GM12878 (cell line): ENCODE measurements at regions not wholly inside any gene's neighbourhood (a gene's known extent, or its start where the extent isn't known, plus 50 kb on each side); places are given as distances from the start of the nearest gene placed in this dataset.

Experiments used
- ATAC-seq: fragments of 200-7000 bp; cut with Tn5 transposase; 3 replicates; pipeline ENCODE4 v1.9.1; 2020; ENCODE audit warnings: mild to moderate bottlenecking, moderate library complexity
- BruUV-seq: library from RNA; stranded (reverse); fragments of 400-500 nt; replicated peaks from 2 replicates; lab custom pipeline; 2021; lab: Mats Ljungman, UMichigan
- CTCF ChIA-PET: fragments of 300-600 bp; sonication (Branson Sonifier 250); formaldehyde crosslinking; extraction: SDS; loops from one replicate; lab custom pipeline; 2021; ENCODE audit warnings: inconsistent platforms; lab: Yijun Ruan, JAX
- POLR2A ChIA-PET: fragments of 350-600 bp; formaldehyde crosslinking; extraction: SDS; loops from one replicate; lab custom pipeline; 2021; ENCODE audit warnings: inconsistent platforms; lab: Charles Lee
- RAD21 ChIA-PET: fragments of 300-600 bp; sonication (Branson Sonifier 250); formaldehyde crosslinking; loops from one replicate; lab custom pipeline; 2023; ENCODE audit warnings: antibody characterized with exemption; ENCODE audit not compliant: unreplicated experiment; lab: Charles Lee
- SMC1A ChIA-PET: fragments of 300-600 bp; sonication (Branson Sonifier 250); formaldehyde crosslinking; loops from one replicate; lab custom pipeline; 2023; ENCODE audit not compliant: unreplicated experiment, uncharacterized antibody; lab: Charles Lee
- DNase-seq: peaks from one replicate; pipeline ENCODE4 v3.0.0-alpha.2; 2011; ENCODE audit warnings: low read depth, low spot score
- FAIRE-seq: peaks from 3 replicates; lab custom pipeline; 2011; peaks lifted over from hg19 to GRCh38; lab: Jason Lieb, UNC
- H2AFZ ChIP-seq: 2 replicates; pipeline ENCODE4 v1.6.0; 2011; ENCODE audit warnings: low read depth, low read length, control low read depth; ENCODE audit not compliant: control insufficient read depth
- H3K27ac ChIP-seq: 2 replicates; pipeline ENCODE4 v1.5.1; 2011; ENCODE audit warnings: control low read depth; ENCODE audit not compliant: control insufficient read depth, insufficient read depth
- H3K27me3 ChIP-seq, 2 experiments: replicated peaks in 1 of 2; 2 replicates each; pipeline versions ENCODE4 v1.6.0 to v1.6.1; 2011; ENCODE audit warnings: low read length in 1 of 2; ENCODE audit not compliant: control insufficient read depth in 2 of 2, insufficient read depth in 2 of 2
- H3K36me3 ChIP-seq, 2 experiments: 2 replicates each; pipeline ENCODE4 v1.5.1; 2011; ENCODE audit warnings: low read length in 1 of 2; ENCODE audit not compliant: control insufficient read depth in 2 of 2, insufficient read depth in 2 of 2
- H3K4me1 ChIP-seq: 2 replicates; pipeline ENCODE4 v1.6.1; 2011; ENCODE audit warnings: mild to moderate bottlenecking, low read length, moderate library complexity, mixed read lengths; ENCODE audit not compliant: control insufficient read depth, insufficient read depth
- H3K4me2 ChIP-seq: 2 replicates; pipeline ENCODE4 v1.6.0; 2011; ENCODE audit warnings: control low read depth; ENCODE audit not compliant: control insufficient read depth, insufficient read depth
- H3K4me3 ChIP-seq: fragments of 200-600 bp; sonication (generic); 2 replicates; pipeline ENCODE4 v1.5.1; 2016
- H3K79me2 ChIP-seq: 2 replicates; pipeline ENCODE4 v1.6.0; 2011; ENCODE audit warnings: low read length; ENCODE audit not compliant: control insufficient read depth, insufficient read depth
- H3K9ac ChIP-seq: 2 replicates; pipeline ENCODE4 v1.8.0; 2011; ENCODE audit warnings: low read length, control low read depth, mixed read lengths; ENCODE audit not compliant: control insufficient read depth, insufficient read depth
- H3K9me3 ChIP-seq: replicated peaks from 3 replicates; pipeline ENCODE4 v1.5.1; 2011; ENCODE audit warnings: mild to moderate bottlenecking, low read length; ENCODE audit not compliant: control insufficient read depth, insufficient read depth
- H4K20me1 ChIP-seq: 2 replicates; pipeline ENCODE4 v1.6.0; 2011; ENCODE audit not compliant: control insufficient read depth, insufficient read depth
- BMI1 ChIP-seq: fragments of 450-650 bp; IDR thresholded peaks from 2 replicates; pipeline ENCODE4 v1.6.1; 2016; ENCODE audit warnings: mild to moderate bottlenecking, moderate library complexity, borderline replicate concordance
- CBX5 ChIP-seq: sonication (generic); IDR thresholded peaks from 2 replicates; pipeline ENCODE4 v1.6.1; 2016; ENCODE audit warnings: low read depth, moderate library complexity, mild to moderate bottlenecking, inconsistent platforms
- EED ChIP-seq: sonication (generic); IDR thresholded peaks from 2 replicates; pipeline ENCODE4 v1.6.1; 2016; ENCODE audit warnings: antibody characterized with exemption, low read depth
- IKZF1 ChIP-seq: fragments of 450-650 bp; conservative IDR thresholded peaks from 2 replicates; pipeline ENCODE4 v1.6.1; 2017; ENCODE audit warnings: antibody characterized with exemption, mild to moderate bottlenecking
- MAX ChIP-seq: IDR thresholded peaks from 2 replicates; pipeline ENCODE4 v1.6.1; 2012; ENCODE audit warnings: low read depth, low read length, improper control_type of control experiment
- MXI1 ChIP-seq: fragments of 150-350 bp; IDR thresholded peaks from 2 replicates; pipeline ENCODE4 v1.6.1; 2011; ENCODE audit warnings: low read depth, mild to moderate bottlenecking, inconsistent platforms, low read length, improper control_type of control experiment
- MYC ChIP-seq: IDR thresholded peaks from 2 replicates; pipeline ENCODE4 v1.6.1; 2011; ENCODE audit warnings: mild to moderate bottlenecking, low read length, moderate library complexity, inconsistent platforms; ENCODE audit not compliant: insufficient read depth, insufficient replicate concordance, insufficient read length, severe bottlenecking
- RAD21 ChIP-seq: IDR thresholded peaks from 2 replicates; pipeline ENCODE4 v1.6.1; 2011; ENCODE audit warnings: mild to moderate bottlenecking, low read depth, low read length, moderate library complexity; ENCODE audit not compliant: insufficient read depth
- RFX5 ChIP-seq: IDR thresholded peaks from 2 replicates; pipeline ENCODE4 v1.6.1; 2011; ENCODE audit warnings: low read depth, low read length, improper control_type of control experiment
- SMAD1 ChIP-seq: fragments of 450-650 bp; IDR thresholded peaks from 2 replicates; pipeline ENCODE4 v1.6.1; 2018; ENCODE audit warnings: mild to moderate bottlenecking, low read depth; ENCODE audit not compliant: partially characterized antibody
- SPI1 ChIP-seq: IDR thresholded peaks from 2 replicates; pipeline ENCODE4 v1.6.1; 2011; ENCODE audit warnings: low read depth, mild to moderate bottlenecking, low read length, moderate library complexity, borderline replicate concordance; ENCODE audit not compliant: insufficient read depth
- in situ Hi-C: fragments of 300-500 bp; cut with MboI; formaldehyde crosslinking; loops from 9 replicates; pipeline ENCODE4 v1.14.3; 2018; ENCODE audit warnings: mixed read lengths
- intact Hi-C: fragments of 100-400 bp; cut with micrococcal nuclease; formaldehyde crosslinking; loops from one replicate; pipeline ENCODE4 v1.14.2; 2022; ENCODE audit not compliant: unreplicated experiment
- TF ChIP-seq, protein P1 (sequence below): fragments of 450-650 bp; formaldehyde crosslinking; IDR thresholded peaks from 2 replicates; pipeline ENCODE4 v1.4.0; 2022; ENCODE audit warnings: mild to moderate bottlenecking, moderate library complexity

GRCh38 chr6:4687989-4688947 lies 87.9 kb upstream of the CDYL start (continued):
- TF ChIP-seq, protein P1, sequence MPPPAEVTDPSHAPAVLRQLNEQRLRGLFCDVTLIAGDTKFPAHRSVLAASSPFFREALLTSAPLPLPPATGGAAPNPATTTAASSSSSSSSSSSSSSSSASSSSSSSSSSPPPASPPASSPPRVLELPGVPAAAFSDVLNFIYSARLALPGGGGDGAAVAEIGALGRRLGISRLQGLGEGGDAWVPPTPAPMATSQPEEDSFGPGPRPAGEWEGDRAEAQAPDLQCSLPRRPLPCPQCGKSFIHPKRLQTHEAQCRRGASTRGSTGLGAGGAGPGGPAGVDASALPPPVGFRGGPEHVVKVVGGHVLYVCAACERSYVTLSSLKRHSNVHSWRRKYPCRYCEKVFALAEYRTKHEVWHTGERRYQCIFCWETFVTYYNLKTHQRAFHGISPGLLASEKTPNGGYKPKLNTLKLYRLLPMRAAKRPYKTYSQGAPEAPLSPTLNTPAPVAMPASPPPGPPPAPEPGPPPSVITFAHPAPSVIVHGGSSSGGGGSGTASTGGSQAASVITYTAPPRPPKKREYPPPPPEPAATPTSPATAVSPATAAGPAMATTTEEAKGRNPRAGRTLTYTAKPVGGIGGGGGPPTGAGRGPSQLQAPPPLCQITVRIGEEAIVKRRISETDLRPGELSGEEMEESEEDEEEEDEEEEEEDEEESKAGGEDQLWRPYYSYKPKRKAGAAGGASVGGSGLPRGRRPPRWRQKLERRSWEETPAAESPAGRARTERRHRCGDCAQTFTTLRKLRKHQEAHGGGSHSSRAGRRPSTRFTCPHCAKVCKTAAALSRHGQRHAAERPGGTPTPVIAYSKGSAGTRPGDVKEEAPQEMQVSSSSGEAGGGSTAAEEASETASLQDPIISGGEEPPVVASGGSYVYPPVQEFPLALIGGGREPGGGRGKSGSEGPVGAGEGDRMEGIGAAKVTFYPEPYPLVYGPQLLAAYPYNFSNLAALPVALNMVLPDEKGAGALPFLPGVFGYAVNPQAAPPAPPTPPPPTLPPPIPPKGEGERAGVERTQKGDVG (CRISPR knock-in tag) = no peak
- TF ChIP-seq CBX5 = no peak
- TF ChIP-seq, all 136 proteins: peak for 0

DNA sequence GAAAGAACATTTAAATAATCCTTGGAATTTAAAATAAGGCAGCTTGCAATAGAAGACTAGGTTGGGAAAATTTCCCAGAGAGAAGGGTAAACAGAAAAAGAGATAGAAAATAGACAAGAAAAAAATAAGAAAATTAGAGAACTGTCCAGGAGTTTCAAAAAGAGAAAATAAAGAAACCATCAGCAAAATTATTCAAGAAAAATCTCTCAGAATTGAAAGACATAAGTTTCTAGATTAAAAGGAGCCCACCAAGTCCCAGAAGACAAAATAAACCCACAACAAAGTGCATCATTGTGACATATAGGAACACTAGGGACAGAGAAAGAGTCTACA lies 88.6 kb upstream of the CDYL start:
- H3K4me3 ChIP-seq = no peak overlapping the region
- no peaks in the 10 kb centered on the region for H3K79me2 ChIP-seq
- ChIA-PET SMC1A (no interaction called here), RAD21 (no interaction called here), POLR2A (no interaction called here), CTCF (no interaction called here)
- H3K4me2 ChIP-seq = no peak overlapping the region
- intact Hi-C loops = no loop called here
- no peaks in the 10 kb centered on the region for H3K36me3 ChIP-seq
- no peak for DNase-seq
- TF ChIP-seq MYC (no peak), IKZF1 (no peak), CBX5 (no peak), MAX (no peak), EED (no peak), BMI1 (no peak), SMAD1 (no peak), RAD21 (no peak), MXI1 (no peak), SPI1 (no peak), RFX5 (no peak)
- no peaks in the 10 kb centered on the region for H4K20me1 ChIP-seq
- in situ Hi-C loops = no loop called here
- no peaks in the 10 kb centered on the region for H3K4me1 ChIP-seq
- H2AFZ ChIP-seq = no peak overlapping the region
- no peak overlapping the region for H3K9ac ChIP-seq
- H3K9me3 ChIP-seq = no peaks in the 10 kb centered on the region
- no peak for FAIRE-seq
- H3K27me3 ChIP-seq = no peaks in the 10 kb centered on the region
- no peak overlapping the region for H3K27ac ChIP-seq
- ATAC-seq = no peak
- BruUV-seq = no TSS peak
